B cell (primary cell): ENCODE measurements at regions not wholly inside any gene's neighbourhood (a gene's known extent, or its start where the extent isn't known, plus 50 kb on each side); places are given as distances from the start of the nearest gene placed in this dataset.

Experiments used
- EZH2 ChIP-seq: IDR thresholded peaks from 2 replicates; pipeline ENCODE4 v1.6.1; 2012; ENCODE audit warnings: borderline replicate concordance, low read depth, mild to moderate bottlenecking, moderate library complexity, low read length; ENCODE audit not compliant: insufficient read depth, poor library complexity, severe bottlenecking
- TF ChIP-seq, protein P1 (sequence below): fragments of 200-600 bp; IDR thresholded peaks from one replicate; pipeline ENCODE4 v1.8.0; 2022; ENCODE audit warnings: antibody characterized with exemption, mild to moderate bottlenecking

DNA sequence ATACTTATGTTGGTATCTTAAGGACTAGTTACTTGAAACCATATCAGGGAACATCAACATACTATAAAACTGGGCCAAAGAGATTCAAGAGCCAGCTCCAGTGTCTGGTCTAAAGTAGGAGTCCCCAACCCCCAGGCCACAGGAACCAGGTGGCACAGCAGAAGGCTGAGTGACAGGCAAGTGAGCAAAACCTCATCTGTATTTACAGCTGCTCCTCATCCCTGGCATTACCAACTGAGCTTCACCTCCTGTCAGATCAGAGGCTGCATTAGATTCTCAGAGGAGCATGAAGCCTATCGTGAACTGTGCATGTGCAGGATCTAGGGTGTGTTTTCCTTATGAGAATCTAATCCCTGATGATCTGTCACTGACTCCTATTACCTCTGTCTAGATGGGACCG lies 581.6 kb upstream of the CDH9 start:
- TF ChIP-seq, protein P1, sequence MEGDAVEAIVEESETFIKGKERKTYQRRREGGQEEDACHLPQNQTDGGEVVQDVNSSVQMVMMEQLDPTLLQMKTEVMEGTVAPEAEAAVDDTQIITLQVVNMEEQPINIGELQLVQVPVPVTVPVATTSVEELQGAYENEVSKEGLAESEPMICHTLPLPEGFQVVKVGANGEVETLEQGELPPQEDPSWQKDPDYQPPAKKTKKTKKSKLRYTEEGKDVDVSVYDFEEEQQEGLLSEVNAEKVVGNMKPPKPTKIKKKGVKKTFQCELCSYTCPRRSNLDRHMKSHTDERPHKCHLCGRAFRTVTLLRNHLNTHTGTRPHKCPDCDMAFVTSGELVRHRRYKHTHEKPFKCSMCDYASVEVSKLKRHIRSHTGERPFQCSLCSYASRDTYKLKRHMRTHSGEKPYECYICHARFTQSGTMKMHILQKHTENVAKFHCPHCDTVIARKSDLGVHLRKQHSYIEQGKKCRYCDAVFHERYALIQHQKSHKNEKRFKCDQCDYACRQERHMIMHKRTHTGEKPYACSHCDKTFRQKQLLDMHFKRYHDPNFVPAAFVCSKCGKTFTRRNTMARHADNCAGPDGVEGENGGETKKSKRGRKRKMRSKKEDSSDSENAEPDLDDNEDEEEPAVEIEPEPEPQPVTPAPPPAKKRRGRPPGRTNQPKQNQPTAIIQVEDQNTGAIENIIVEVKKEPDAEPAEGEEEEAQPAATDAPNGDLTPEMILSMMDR, result no peak
- no peak for TF ChIP-seq EZH2
